ENCODE measurements at regions not wholly inside any gene's neighbourhood (a gene's known extent, or its start where the extent isn't known, plus 50 kb on each side); places are given as distances from the start of the nearest gene placed in this dataset.

- TF ChIP-seq, protein P1, sequence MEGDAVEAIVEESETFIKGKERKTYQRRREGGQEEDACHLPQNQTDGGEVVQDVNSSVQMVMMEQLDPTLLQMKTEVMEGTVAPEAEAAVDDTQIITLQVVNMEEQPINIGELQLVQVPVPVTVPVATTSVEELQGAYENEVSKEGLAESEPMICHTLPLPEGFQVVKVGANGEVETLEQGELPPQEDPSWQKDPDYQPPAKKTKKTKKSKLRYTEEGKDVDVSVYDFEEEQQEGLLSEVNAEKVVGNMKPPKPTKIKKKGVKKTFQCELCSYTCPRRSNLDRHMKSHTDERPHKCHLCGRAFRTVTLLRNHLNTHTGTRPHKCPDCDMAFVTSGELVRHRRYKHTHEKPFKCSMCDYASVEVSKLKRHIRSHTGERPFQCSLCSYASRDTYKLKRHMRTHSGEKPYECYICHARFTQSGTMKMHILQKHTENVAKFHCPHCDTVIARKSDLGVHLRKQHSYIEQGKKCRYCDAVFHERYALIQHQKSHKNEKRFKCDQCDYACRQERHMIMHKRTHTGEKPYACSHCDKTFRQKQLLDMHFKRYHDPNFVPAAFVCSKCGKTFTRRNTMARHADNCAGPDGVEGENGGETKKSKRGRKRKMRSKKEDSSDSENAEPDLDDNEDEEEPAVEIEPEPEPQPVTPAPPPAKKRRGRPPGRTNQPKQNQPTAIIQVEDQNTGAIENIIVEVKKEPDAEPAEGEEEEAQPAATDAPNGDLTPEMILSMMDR (IDR thresholded peaks at IDR 0.05) = no peak
- no peak for TF ChIP-seq POLR2AphosphoS5 (IDR thresholded peaks at IDR 0.05)
- no peak for TF ChIP-seq POLR2A (IDR thresholded peaks at IDR 0.05)
- no peak for TF ChIP-seq EP300 (IDR thresholded peaks at IDR 0.05)
Measured at GRCh38 chr5:56639476-56639875, 175.9 kb upstream of the MAP3K1 start.

Measured in stomach (tissue), 4 donors.